Caco-2 (cell line): ENCODE measurements at regions not wholly inside any gene's neighbourhood (a gene's known extent, or its start where the extent isn't known, plus 50 kb on each side); places are given as distances from the start of the nearest gene placed in this dataset.

Experiments used
- BruUV-seq: library from RNA; stranded (reverse); fragments of 400-500 nt; replicated peaks from 2 replicates; lab custom pipeline; 2021; lab: Mats Ljungman, UMichigan
- CTCF ChIA-PET: fragments of 300-600 bp; sonication (Branson Sonifier 250); formaldehyde crosslinking; loops from one replicate; lab custom pipeline; 2022; ENCODE audit warnings: antibody characterized with exemption; lab: Charles Lee
- POLR2A ChIA-PET: fragments of 300-600 bp; sonication (Branson Sonifier 250); formaldehyde crosslinking; loops from one replicate; lab custom pipeline; 2022; ENCODE audit warnings: antibody characterized with exemption; lab: Charles Lee
- DNase-seq, 2 experiments: peaks; one replicate each; pipeline versions ENCODE4 v3.0.0 to v3.0.0-alpha.2; 2020 to 2022
- H3K27me3 ChIP-seq: replicated peaks from 2 replicates; pipeline ENCODE4 v1.6.0; 2011; ENCODE audit warnings: low read length; ENCODE audit not compliant: control insufficient read depth, insufficient read depth
- H3K36me3 ChIP-seq: 2 replicates; pipeline ENCODE4 v1.5.1; 2011; ENCODE audit warnings: low read length; ENCODE audit not compliant: control insufficient read depth, insufficient read depth
- H3K4me1 ChIP-seq: fragments of 250-450 bp; sonication (Bioruptor Pico); 2 replicates; pipeline ENCODE4 v1.5.1; 2020; ENCODE audit warnings: mild to moderate bottlenecking
- H3K4me3 ChIP-seq: 2 replicates; pipeline ENCODE4 v1.5.1; 2011; ENCODE audit warnings: low read depth, mild to moderate bottlenecking, control low read depth, low read length
- H3K9me3 ChIP-seq: fragments of 250-450 bp; sonication (Bioruptor Pico); 2 replicates; pipeline ENCODE4 v1.5.1; 2020; ENCODE audit warnings: mild to moderate bottlenecking, moderate library complexity
- H3K27ac Mint-ChIP-seq: one replicate; pipeline ENCODE4 v1.8.0; 2022; ENCODE audit warnings: mixed read lengths; ENCODE audit not compliant: unreplicated experiment
- H3K27me3 Mint-ChIP-seq: one replicate; pipeline ENCODE4 v1.8.0; 2022; ENCODE audit warnings: mixed read lengths; ENCODE audit not compliant: insufficient read depth, unreplicated experiment
- H3K36me3 Mint-ChIP-seq: one replicate; pipeline ENCODE4 v1.8.0; 2022; ENCODE audit warnings: mild to moderate bottlenecking, mixed read lengths; ENCODE audit not compliant: insufficient read depth, unreplicated experiment
- H3K4me1 Mint-ChIP-seq: one replicate; pipeline ENCODE4 v1.8.0; 2022; ENCODE audit warnings: low read depth, mixed read lengths; ENCODE audit not compliant: unreplicated experiment
- H3K4me3 Mint-ChIP-seq: one replicate; pipeline ENCODE4 v1.8.0; 2022; ENCODE audit warnings: mild to moderate bottlenecking, moderate library complexity, mixed read lengths; ENCODE audit not compliant: unreplicated experiment
- H3K9me3 Mint-ChIP-seq: one replicate; pipeline ENCODE4 v1.8.0; 2022; ENCODE audit warnings: mixed read lengths; ENCODE audit not compliant: unreplicated experiment
- intact Hi-C: fragments of 100-400 bp; cut with micrococcal nuclease; formaldehyde crosslinking; loops from one replicate; pipeline ENCODE4 v1.10.0; 2022; ENCODE audit not compliant: unreplicated experiment
- TF ChIP-seq, protein P1 (sequence below), 2 experiments: fragments of 200-600 bp in 1 of 2; IDR thresholded peaks; 1 replicate in 1 of 2; 2 replicates in 1 of 2; pipeline versions ENCODE4 v1.5.1 to v1.8.0; 2011 to 2022; ENCODE audit warnings: antibody characterized with exemption in 1 of 2, control low read depth in 1 of 2, inconsistent platforms in 1 of 2, low read depth in 1 of 2, low read length in 1 of 2, mild to moderate bottlenecking in 1 of 2, moderate library complexity in 1 of 2; ENCODE audit not compliant: insufficient read depth in 1 of 2, severe bottlenecking in 1 of 2, unreplicated experiment in 1 of 2

DNA sequence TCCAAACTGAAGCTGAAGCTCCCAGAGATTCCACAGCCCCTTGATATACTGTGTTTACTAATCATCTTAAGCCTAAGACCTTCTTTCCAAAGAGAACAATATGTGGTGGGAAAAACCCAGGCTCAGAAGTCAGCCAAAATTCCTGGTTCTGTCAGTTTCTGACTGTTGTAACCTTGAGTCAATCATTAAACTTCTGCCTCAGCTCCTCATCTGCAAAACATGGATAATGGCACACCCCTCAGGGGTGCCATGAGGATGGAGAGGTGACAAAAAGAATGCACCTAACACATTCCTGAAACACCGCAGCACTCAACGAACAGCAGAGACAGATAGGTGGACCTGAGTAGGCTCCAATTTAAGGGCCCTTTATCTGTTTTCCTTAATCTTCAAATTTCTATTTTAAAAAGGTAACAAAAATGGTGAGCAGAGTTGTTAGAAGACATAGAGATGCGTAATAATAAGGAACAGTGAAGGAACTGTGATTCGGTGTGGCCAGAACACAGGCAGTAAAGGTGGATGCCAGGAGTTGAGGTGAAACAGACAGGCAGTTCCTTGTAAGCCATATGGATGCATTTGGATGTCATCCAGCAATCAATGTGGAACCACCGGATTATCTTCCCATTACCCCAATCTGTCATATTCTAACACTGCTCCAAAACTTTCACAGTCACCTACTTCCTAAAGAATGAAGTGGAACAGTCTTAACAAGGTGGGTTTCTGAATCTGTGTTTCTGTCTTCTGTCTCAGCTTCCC, 56.6 kb upstream of the DOCK9 start:
- TF ChIP-seq, protein P1, sequence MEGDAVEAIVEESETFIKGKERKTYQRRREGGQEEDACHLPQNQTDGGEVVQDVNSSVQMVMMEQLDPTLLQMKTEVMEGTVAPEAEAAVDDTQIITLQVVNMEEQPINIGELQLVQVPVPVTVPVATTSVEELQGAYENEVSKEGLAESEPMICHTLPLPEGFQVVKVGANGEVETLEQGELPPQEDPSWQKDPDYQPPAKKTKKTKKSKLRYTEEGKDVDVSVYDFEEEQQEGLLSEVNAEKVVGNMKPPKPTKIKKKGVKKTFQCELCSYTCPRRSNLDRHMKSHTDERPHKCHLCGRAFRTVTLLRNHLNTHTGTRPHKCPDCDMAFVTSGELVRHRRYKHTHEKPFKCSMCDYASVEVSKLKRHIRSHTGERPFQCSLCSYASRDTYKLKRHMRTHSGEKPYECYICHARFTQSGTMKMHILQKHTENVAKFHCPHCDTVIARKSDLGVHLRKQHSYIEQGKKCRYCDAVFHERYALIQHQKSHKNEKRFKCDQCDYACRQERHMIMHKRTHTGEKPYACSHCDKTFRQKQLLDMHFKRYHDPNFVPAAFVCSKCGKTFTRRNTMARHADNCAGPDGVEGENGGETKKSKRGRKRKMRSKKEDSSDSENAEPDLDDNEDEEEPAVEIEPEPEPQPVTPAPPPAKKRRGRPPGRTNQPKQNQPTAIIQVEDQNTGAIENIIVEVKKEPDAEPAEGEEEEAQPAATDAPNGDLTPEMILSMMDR (IDR thresholded peaks at IDR 0.05; ENCODE audit: insufficient read depth in 1 of 2, low read depth in 1 of 2, low read length in 1 of 2, severe bottlenecking in 1 of 2, unreplicated experiment in 1 of 2) = no peak
- H3K27me3 Mint-ChIP-seq = no peaks in the 10 kb centered on the region
- ChIA-PET CTCF (interaction anchor here (0.9 to 2.0 kb wide), 8 partner anchors 9 to 194 kb away, joined by 3 to 11 read pairs (median 3); partner anchors contain the start of gene DOCK9), POLR2A (no interaction called here)
- peak overlapping the region; percentile 24 for H3K4me3 Mint-ChIP-seq
- Histone ChIP-seq H3K4me3 (no peak overlapping the region), H3K4me1 (peaks cover 37% of the 10 kb centered on the region), H3K27me3 (no peaks in the 10 kb centered on the region), H3K36me3 (no peaks in the 10 kb centered on the region), H3K9me3 (no peaks in the 10 kb centered on the region)
- no peaks in the 10 kb centered on the region for H3K36me3 Mint-ChIP-seq
- BruUV-seq = no TSS peak
- peak overlapping the region; percentile 79 for H3K27ac Mint-ChIP-seq
- DNase-seq = peak; percentile 49 to 60
- no peaks in the 10 kb centered on the region for H3K9me3 Mint-ChIP-seq
- intact Hi-C loops = loop anchor here (1.0 to 5.0 kb wide), 4 partner anchors 57 to 233 kb away; no protein-coding TSS in a partner anchor
- peaks cover 29% of the 10 kb centered on the region for H3K4me1 Mint-ChIP-seq

DNA sequence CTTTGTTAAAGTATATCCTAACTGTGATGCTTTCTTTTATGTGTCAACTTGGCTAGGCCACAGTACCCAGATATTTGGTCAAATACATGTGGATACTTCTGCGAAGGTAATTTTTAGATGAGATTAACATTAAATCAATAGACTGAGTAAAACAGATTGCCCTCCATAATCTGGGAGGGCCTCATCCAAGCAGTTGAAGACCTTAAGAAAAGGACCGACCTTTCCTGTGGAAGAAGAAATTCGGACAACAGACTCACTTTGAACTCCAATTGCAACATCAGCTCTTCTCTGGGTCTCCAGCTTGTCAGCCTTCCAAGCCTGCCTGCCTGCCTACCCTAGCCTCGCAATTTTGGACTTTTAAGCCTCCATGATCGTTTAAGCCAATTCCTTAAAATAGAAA, 57.9 kb upstream of the DOCK9 start:
- Mint-ChIP-seq H3K9me3 (no peaks in the 10 kb centered on the region), H3K36me3 (no peaks in the 10 kb centered on the region), H3K4me1 (peaks cover 33% of the 10 kb centered on the region), H3K27ac (no peak overlapping the region), H3K4me3 (no peak overlapping the region), H3K27me3 (no peaks in the 10 kb centered on the region)
- peaks cover 44% of the 10 kb centered on the region for H3K4me1 ChIP-seq
- POLR2A ChIA-PET = no interaction called here
- H3K4me3 ChIP-seq = no peak overlapping the region
- intact Hi-C loops = loop anchor here (2.0 kb wide), 1 partner anchor 139 kb away; no protein-coding TSS in a partner anchor
- BruUV-seq = no TSS peak
- no peaks in the 10 kb centered on the region for H3K27me3 ChIP-seq
- H3K36me3 ChIP-seq = no peaks in the 10 kb centered on the region
- H3K9me3 ChIP-seq = no peaks in the 10 kb centered on the region
- CTCF ChIA-PET = no interaction called here
- TF ChIP-seq, protein P1 (IDR thresholded peaks at IDR 0.05; ENCODE audit: insufficient read depth in 1 of 2, low read depth in 1 of 2, low read length in 1 of 2, severe bottlenecking in 1 of 2, unreplicated experiment in 1 of 2) = no peak
- no peak for DNase-seq

DNA sequence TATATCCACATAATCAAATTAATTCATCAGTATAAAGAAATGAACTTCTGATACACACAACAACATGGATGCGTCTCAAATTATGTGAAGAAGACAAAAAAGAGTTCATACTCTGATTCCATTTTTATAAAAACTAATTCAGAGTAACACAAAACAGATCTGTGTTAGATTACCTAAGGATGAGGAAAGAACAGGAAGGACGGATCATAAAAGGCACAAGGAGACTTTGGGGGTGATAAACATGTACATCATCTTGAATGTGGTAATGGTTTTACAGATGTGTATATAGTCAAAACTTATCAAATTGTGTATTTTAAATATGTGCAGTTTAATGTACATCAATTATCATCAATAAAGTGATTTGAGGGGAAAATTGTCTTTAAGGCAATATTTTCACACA, 59.9 kb upstream of the DOCK9 start:
- Histone ChIP-seq H3K9me3 (no peaks in the 10 kb centered on the region), H3K4me1 (peaks cover 51% of the 10 kb centered on the region), H3K36me3 (no peaks in the 10 kb centered on the region), H3K27me3 (no peaks in the 10 kb centered on the region), H3K4me3 (no peak overlapping the region)
- ChIA-PET POLR2A (no interaction called here), CTCF (no interaction called here)
- no TSS peak for BruUV-seq
- Mint-ChIP-seq H3K9me3 (no peaks in the 10 kb centered on the region), H3K27ac (no peak overlapping the region), H3K27me3 (no peaks in the 10 kb centered on the region), H3K4me3 (no peak overlapping the region), H3K36me3 (no peaks in the 10 kb centered on the region), H3K4me1 (peaks cover 50% of the 10 kb centered on the region)
- TF ChIP-seq, protein P1 (IDR thresholded peaks at IDR 0.05; ENCODE audit: insufficient read depth in 1 of 2, low read depth in 1 of 2, low read length in 1 of 2, severe bottlenecking in 1 of 2, unreplicated experiment in 1 of 2) = no peak
- intact Hi-C loops = no loop called here
- no peak for DNase-seq
